ENCODE measurements at regions not wholly inside any gene's neighbourhood (a gene's known extent, or its start where the extent isn't known, plus 50 kb on each side); places are given as distances from the start of the nearest gene placed in this dataset.
"Not testable (repeated sequence)": the region's sequence is repeated elsewhere in the genome, so short reads cannot be mapped to it uniquely, and the experiment has no call there.

DNA sequence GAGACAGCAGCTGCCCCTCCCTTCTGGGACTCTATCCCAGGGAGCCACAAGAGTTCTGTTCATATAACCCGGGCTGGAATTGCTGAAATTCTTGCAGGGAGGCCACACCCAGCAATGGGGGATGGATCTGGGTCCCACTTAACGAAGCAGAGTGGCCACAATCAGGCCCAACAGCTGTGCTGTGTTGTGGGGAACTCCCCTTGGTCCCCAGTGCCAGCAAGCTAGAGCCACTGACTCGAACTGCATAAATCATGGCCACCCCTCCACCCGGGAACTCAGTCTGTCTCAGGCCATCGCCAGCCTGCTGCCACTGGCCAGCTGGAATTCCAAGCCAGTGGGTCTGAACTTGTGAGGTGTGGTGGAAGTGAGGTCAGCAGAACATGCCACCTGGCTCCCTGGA, 111.1 kb downstream of the KLF8 start:
- no peak for DNase-seq

DNA sequence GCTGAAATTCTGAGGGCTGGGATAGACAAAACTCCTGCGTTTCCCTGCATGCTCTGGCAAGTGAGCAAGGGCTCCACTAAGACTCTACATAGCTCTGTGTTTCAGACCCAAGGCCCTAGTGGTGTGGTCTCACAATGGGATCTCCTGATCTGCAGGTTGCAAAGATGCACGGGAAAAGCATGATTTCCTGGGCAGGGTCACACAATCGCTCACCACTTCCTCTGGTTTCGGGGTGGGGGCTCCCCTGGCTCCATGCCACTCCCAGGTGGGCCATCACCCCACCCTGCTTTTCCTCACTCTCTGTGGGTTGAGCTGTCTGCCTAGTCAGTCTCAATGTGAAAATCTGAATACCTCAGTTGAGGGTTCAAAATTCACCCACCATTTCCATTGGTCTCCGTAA, 111.5 kb downstream of the KLF8 start:
- DNase-seq: no peak

GRCh38 chrX:56358145-56358544, 126.0 kb downstream of the KLF8 start:
- not testable (repeated sequence) for DNase-seq

DNA sequence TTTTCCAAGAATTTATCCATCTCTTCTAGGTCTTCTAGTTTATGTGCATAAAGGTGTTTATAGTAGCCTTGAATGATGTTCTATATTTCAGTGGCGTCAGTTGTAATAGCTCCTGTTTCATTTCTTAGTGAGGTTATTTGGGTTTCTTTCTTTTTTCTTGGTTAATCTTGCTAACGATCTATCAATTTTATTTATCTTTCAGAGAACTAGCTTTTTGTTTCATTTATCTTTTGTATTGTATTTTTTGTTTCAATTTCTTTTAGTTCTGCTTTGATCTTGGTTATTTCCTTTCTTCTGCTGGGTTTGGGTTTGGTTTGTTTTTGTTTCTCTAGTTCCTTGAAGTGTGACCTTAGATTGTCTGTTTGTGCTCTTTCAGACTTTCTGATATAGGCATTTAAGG, 133.0 kb downstream of the KLF8 start:
- not testable (repeated sequence) for DNase-seq

DNA sequence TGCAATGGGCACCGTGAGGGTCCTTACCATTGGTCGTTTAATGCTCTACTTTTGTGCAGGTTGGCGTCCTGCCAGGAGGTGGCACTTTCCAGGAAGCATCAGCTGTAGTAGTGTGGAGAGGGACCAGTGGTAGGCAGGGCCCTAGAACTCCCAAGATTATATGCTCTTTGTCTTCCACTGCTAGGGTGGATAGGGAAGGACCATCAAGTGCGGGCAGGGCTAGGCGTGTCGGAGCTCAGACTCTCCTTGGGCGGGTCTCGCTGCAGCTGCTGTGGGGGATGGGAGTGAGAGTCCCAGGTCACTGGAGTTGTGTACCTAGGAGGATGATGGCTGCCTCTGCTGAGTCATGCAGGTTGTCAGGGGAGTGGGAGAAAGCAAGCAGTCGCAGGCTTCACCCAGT, 134.7 kb downstream of the KLF8 start:
- DNase-seq: no peak

DNA sequence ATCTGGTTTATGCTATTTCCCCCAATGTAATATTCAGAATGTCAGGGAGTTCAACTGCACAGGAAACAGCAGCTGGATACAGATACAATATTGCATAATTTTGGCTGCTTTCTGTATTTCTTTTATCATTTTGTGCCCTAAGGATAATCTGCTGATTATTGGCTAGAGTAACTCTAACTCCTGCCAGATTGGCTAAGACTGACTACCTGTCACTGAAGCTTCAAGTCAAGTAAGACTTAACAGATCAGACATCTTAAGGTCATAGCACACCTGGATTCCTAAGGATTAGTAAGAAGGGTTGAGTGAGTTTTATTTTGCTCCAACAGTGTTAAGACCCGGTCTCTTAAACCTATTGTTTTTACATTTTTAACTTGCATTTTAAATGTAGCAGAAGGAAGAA, 136.8 kb downstream of the KLF8 start:
- no peak for DNase-seq

GRCh38 chrX:56379984-56380780, 148.0 kb downstream of the KLF8 start:
- not testable (repeated sequence) for DNase-seq

DNA sequence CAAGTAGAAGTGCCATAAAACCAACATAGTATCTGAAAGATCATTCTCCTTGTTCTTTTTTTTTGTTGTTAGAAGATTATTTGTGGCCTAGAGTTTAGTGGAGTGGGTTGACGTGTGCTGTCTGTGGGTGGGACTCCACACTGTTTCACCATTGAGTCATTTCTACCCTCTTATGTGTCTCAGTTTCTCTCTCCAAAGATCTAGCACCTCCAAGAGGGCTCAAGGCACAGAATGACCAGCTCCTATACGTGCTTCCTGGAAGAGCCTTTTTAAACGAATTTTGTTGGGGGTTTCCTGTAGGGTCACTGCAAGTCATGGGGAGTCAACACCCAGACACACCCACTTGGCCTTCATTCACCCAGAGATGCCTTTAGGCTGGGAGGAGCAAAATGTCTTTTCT, 150.1 kb downstream of the KLF8 start:
- no peak for DNase-seq

GRCh38 chrX:56385336-56385735, 153.2 kb downstream of the KLF8 start:
- no peak for DNase-seq

GRCh38 chrX:56385960-56386359, 153.8 kb downstream of the KLF8 start:
- no peak for DNase-seq

DNA sequence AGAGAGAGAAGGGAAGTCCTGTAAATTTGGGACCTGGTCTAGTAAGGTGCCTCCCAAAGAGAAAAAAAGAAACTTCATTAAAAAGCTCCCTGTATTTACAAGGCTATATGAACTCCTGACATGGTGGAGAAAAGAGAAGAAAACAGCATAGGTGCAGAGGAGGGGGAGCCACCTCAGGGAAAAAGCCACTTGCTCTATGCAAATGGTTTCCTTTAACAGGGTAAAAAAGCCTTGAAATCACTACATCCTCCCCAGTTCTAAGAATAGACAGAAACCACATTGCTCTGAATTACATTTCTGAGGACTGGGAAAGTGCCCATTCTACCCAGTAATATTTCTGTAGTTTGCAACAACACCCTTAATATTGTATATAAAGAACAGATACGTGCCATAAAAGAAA, 165.5 kb downstream of the KLF8 start:
- no peak for DNase-seq

- DNase-seq: no peak
Observed at GRCh38 chrX:56402207-56402606, 161.2 kb upstream of the UBQLN2 start.

- no peak for DNase-seq
Observed at GRCh38 chrX:56429581-56429980, 133.8 kb upstream of the UBQLN2 start.

DNA sequence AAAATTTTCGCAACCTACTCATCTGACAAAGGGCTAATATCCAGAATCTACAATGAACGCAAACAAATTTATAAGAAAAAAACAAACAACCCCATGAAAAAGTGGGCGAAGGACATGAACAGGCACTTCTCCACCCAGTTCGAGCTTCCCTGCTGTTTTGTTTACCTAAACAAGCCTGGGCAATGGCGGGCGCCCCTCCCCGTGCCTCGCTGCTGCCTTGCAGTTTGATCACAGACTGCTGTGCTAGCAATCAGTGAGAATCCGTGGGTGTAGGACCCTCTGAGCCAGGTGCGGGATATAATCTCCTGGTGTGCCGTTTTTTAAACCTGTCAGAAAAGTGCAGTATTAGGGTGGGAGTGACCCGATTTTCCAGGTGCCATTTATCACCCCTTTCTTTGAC, 111.4 kb upstream of the UBQLN2 start:
- DNase-seq: not testable (repeated sequence)

GRCh38 chrX:56462389-56462788, 101.0 kb upstream of the UBQLN2 start:
- no peak for DNase-seq

GRCh38 chrX:56468441-56468840, 95.0 kb upstream of the UBQLN2 start:
- DNase-seq: no peak

- DNase-seq: not testable (repeated sequence)
Observed at GRCh38 chrX:56494923-56495322, 68.5 kb upstream of the UBQLN2 start.

- no peak for DNase-seq
Observed at GRCh38 chrX:56498756-56499155, 64.7 kb upstream of the UBQLN2 start.

DNA sequence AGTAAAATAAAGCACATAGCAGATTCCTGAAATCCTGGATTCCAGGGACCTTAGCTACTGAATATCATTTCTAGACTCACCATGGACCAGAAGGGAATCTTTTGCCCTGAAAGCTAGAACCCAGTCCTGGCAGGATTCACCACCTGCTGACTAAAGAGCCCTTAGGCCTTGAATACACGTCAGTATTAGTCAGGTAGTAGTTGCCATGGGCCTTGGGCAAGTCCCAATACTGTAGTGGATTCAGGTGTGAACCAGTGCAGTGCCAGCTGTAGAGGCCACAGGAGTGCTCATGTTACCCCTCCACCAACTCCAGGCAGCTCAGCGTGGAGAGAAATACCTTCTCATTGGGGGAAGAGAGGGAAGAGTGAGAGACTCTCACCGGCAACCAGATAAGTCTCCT, 64.1 kb upstream of the UBQLN2 start:
- no peak for DNase-seq

- DNase-seq: peak; percentile 0
Observed at GRCh38 chrX:56503941-56504673, 59.3 kb upstream of the UBQLN2 start.

- no peak for DNase-seq
Observed at GRCh38 chrX:56505866-56506265, 57.6 kb upstream of the UBQLN2 start.
